TTC549 (cell line): ENCODE measurements at regions not wholly inside any gene's neighbourhood (a gene's known extent, or its start where the extent isn't known, plus 50 kb on each side); places are given as distances from the start of the nearest gene placed in this dataset.

Experiments used
- FAIRE-seq: peaks from 2 replicates; lab custom pipeline; 2012; peaks lifted over from hg19 to GRCh38; lab: Jason Lieb, UNC

GRCh38 chr18:73962256-73962655 lies 185.4 kb downstream of the FBXO15 start:
- no peak for FAIRE-seq

- no peak for FAIRE-seq
Observed at GRCh38 chr18:73961804-73962203, 185.8 kb downstream of the FBXO15 start.

- no peak for FAIRE-seq
Observed at GRCh38 chr18:73959352-73959751, 188.3 kb downstream of the FBXO15 start.

- FAIRE-seq: no peak
Observed at GRCh38 chr18:73954268-73954667, 193.4 kb downstream of the FBXO15 start.

GRCh38 chr18:73952296-73952946 lies 195.2 kb downstream of the FBXO15 start:
- no peak for FAIRE-seq

GRCh38 chr18:73950116-73950700 lies 197.4 kb downstream of the FBXO15 start:
- FAIRE-seq: no peak

- FAIRE-seq: no peak
Observed at GRCh38 chr18:73948497-73948896, 199.1 kb downstream of the FBXO15 start.

GRCh38 chr18:73948084-73948483 lies 199.6 kb downstream of the FBXO15 start:
- FAIRE-seq: no peak

- no peak for FAIRE-seq
Observed at GRCh38 chr18:73947180-73947921, 200.3 kb downstream of the FBXO15 start.

GRCh38 chr18:73945130-73945792 lies 202.4 kb downstream of the FBXO15 start:
- FAIRE-seq: no peak

- FAIRE-seq: no peak
Observed at GRCh38 chr18:73944715-73945114, 202.9 kb downstream of the FBXO15 start.

GRCh38 chr18:73943763-73944162 lies 203.9 kb downstream of the FBXO15 start:
- FAIRE-seq: no peak

- FAIRE-seq: no peak
Observed at GRCh38 chr18:73942956-73943355, 204.7 kb downstream of the FBXO15 start.

- FAIRE-seq: no peak
Observed at GRCh38 chr18:73942081-73942625, 205.5 kb downstream of the FBXO15 start.

- no peak for FAIRE-seq
Observed at GRCh38 chr18:73940721-73941120, 206.9 kb downstream of the FBXO15 start.

- no peak for FAIRE-seq
Observed at GRCh38 chr18:73939391-73939790, 208.2 kb downstream of the FBXO15 start.

- no peak for FAIRE-seq
Observed at GRCh38 chr18:73933685-73934084, 213.9 kb downstream of the FBXO15 start.

- FAIRE-seq: no peak
Observed at GRCh38 chr18:73932976-73933375, 214.7 kb downstream of the FBXO15 start.

- no peak for FAIRE-seq
Observed at GRCh38 chr18:73927496-73927895, 220.1 kb downstream of the FBXO15 start.

GRCh38 chr18:73924836-73925235 lies 222.8 kb downstream of the FBXO15 start:
- FAIRE-seq: no peak

GRCh38 chr18:73924307-73924706 lies 223.3 kb downstream of the FBXO15 start:
- no peak for FAIRE-seq

- FAIRE-seq: no peak
Observed at GRCh38 chr18:73923866-73924265, 223.8 kb downstream of the FBXO15 start.

GRCh38 chr18:73920033-73920432 lies 227.6 kb downstream of the FBXO15 start:
- FAIRE-seq: no peak
